Hepatocyte (in vitro differentiated cells): ENCODE measurements at regions not wholly inside any gene's neighbourhood (a gene's known extent, or its start where the extent isn't known, plus 50 kb on each side); places are given as distances from the start of the nearest gene placed in this dataset.

Experiments used
- CTCF ChIP-seq: fragments of 200-600 bp; sonication (generic); IDR thresholded peaks from 2 replicates; pipeline ENCODE4 v1.5.1; 2016; ENCODE audit warnings: antibody characterized with exemption, mild to moderate bottlenecking; ENCODE audit not compliant: poor library complexity
- EZH2 ChIP-seq: fragments of 200-600 bp; sonication (generic); IDR thresholded peaks from 2 replicates; pipeline ENCODE4 v1.6.1; 2016; ENCODE audit warnings: antibody characterized with exemption, mild to moderate bottlenecking, borderline replicate concordance
- EZH2phosphoT487 ChIP-seq: fragments of 200-600 bp; sonication (generic); IDR thresholded peaks from one replicate; pipeline ENCODE4 v1.6.1; 2018; ENCODE audit warnings: antibody characterized with exemption, mild to moderate bottlenecking, low read depth, moderate library complexity; ENCODE audit not compliant: unreplicated experiment, severe bottlenecking

GRCh38 chr3:180142041-180142440 is 105.3 kb upstream of the PEX5L start:
- TF ChIP-seq CTCF (no peak), EZH2 (no peak), EZH2phosphoT487 (no peak)
